ENCODE measurements at regions not wholly inside any gene's neighbourhood (a gene's known extent, or its start where the extent isn't known, plus 50 kb on each side); places are given as distances from the start of the nearest gene placed in this dataset.

DNA sequence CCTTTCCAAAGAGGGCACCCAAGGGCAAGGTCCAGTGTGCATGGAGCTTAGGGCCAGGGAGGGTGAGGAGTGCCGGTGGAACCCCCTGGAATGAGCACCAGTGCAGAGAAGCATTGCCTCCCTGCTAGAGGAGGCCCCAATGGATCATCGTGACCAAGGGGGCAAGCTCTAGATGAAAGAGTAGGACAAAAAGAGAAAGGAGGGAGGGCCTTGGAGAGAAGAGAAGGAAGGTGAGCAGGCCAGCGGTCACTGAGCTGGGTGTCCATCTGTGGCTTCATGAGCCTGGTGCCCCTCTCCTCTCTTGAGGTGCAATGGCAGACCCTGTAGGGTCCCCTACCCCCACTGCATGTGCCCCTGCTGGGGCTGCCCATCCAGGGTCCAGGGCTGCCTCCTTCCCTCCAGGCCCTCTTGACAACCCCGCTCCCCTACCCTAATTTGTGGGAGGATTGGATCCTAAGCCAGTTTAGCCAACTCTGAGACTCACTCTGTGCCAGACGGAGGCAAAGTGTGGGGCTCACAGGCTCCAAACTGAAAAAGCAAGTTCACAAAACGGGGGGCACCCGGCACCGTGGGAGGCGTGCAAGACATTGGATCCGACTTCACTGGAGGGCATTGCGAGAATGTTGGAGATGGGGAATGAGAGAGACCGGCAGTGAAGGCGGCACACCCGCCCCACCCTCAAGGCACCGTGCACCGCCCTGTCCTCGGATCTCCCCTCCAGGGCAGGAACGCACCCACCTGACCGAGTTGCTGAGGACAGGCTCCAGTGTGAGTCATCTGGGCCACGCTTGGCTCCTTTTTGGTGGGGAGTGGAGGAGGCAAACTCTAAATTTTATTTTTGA lies 207.5 kb downstream of the KIF26A start:
- 88% methylated on average over 16 of the region's 20 CpGs for WGBS (ENCODE audit: insufficient coverage)
- peaks cover 10 to 20% (median 10%) of the 10 kb centered on the region in 3 donors for H3K27me3 Mint-ChIP-seq (ENCODE audit: low read depth in 3 of 3)

DNA sequence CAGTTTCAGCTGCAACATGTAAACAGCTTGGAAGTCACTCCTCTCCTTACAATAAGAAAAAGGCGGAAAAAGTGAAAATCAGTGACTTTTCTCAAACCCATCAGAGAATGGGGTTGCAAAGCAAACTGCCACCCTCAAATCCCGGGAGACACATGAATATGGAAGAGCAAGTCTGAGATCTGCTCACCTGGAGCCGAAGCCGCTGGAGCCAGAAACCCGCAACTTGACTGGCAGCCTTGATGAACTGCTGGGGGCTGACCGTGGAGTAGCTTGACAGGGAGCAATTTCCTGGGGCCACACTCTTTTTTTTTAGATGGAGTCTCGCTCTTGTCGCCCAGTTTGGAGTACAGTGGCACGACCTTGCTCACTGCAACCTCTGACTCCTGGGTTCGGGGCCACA lies 208.2 kb downstream of the KIF26A start:
- TF ChIP-seq, protein P1, sequence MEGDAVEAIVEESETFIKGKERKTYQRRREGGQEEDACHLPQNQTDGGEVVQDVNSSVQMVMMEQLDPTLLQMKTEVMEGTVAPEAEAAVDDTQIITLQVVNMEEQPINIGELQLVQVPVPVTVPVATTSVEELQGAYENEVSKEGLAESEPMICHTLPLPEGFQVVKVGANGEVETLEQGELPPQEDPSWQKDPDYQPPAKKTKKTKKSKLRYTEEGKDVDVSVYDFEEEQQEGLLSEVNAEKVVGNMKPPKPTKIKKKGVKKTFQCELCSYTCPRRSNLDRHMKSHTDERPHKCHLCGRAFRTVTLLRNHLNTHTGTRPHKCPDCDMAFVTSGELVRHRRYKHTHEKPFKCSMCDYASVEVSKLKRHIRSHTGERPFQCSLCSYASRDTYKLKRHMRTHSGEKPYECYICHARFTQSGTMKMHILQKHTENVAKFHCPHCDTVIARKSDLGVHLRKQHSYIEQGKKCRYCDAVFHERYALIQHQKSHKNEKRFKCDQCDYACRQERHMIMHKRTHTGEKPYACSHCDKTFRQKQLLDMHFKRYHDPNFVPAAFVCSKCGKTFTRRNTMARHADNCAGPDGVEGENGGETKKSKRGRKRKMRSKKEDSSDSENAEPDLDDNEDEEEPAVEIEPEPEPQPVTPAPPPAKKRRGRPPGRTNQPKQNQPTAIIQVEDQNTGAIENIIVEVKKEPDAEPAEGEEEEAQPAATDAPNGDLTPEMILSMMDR (IDR thresholded peaks at IDR 0.05) = no peak
- Mint-ChIP-seq H3K27me3 (ENCODE audit: low read depth in 3 of 3) (peaks cover 5 to 18% (median 10%) of the 10 kb centered on the region in 3 donors), H3K4me3 (no peak overlapping the region), H3K4me1 (no peaks in the 10 kb centered on the region), H3K36me3 (no peaks in the 10 kb centered on the region), H3K27ac (no peak overlapping the region), H3K9me3 (peaks cover 0 to 6% (median 1%) of the 10 kb centered on the region in 7 donors)
- H3K9ac ChIP-seq (ENCODE audit: insufficient read depth, low read length, poor library complexity, severe bottlenecking) = no peak overlapping the region
- H3K79me2 ChIP-seq (ENCODE audit: insufficient read depth, low read length) = no peaks in the 10 kb centered on the region
- H4K20me1 ChIP-seq (ENCODE audit: insufficient read depth, low read length) = no peaks in the 10 kb centered on the region
- H3K4me3 ChIP-seq (replicated peaks in 1 of 3; ENCODE audit: low read depth in 2 of 3, low read length in 3 of 3) = no peak overlapping the region
- no peaks in the 10 kb centered on the region for H3K27me3 ChIP-seq (ENCODE audit: control insufficient read depth in 2 of 2, insufficient read depth in 2 of 2, low read length in 2 of 2)
- 85% methylated on average over 8 of the region's 10 CpGs for WGBS (ENCODE audit: insufficient coverage)
- no peak overlapping the region for H3K27ac ChIP-seq (ENCODE audit: low read depth in 1 of 2, low read length in 2 of 2)
- no peak overlapping the region for H2AFZ ChIP-seq (ENCODE audit: insufficient read depth, low read depth, low read length, poor library complexity, severe bottlenecking)
- H3K4me2 ChIP-seq (replicated peaks; ENCODE audit: extremely low read depth, low read length, poor library complexity, severe bottlenecking) = no peak overlapping the region
- intact Hi-C loops (cut with micrococcal nuclease) = no loop called here
- H3K9me3 ChIP-seq (replicated peaks in 1 of 2; ENCODE audit: control insufficient read depth in 1 of 2, insufficient read depth in 1 of 2, low read length in 2 of 2) = no peaks in the 10 kb centered on the region
- no peak for DNase-seq
- H3K4me1 ChIP-seq (ENCODE audit: control insufficient read depth in 1 of 2, insufficient read depth in 2 of 2, low read length in 2 of 2) = no peaks in the 10 kb centered on the region
- no peaks in the 10 kb centered on the region for H3K36me3 ChIP-seq (replicated peaks in 1 of 2; ENCODE audit: control insufficient read depth in 1 of 2, insufficient read depth in 2 of 2, low read length in 2 of 2)

More for the DNA sequence above, 207.5 kb downstream of the KIF26A start:
- Mint-ChIP-seq H3K4me3 (no peak overlapping the region), H3K36me3 (no peaks in the 10 kb centered on the region), H3K9me3 (peaks cover 0 to 7% (median 0%) of the 10 kb centered on the region in 7 donors), H3K4me1 (no peaks in the 10 kb centered on the region), H3K27ac (no peak overlapping the region)
- Histone ChIP-seq H3K9ac (ENCODE audit: insufficient read depth, low read length, poor library complexity, severe bottlenecking) (no peak overlapping the region), H3K4me3 (replicated peaks in 1 of 3; ENCODE audit: low read depth in 2 of 3, low read length in 3 of 3) (no peak overlapping the region), H3K27me3 (ENCODE audit: control insufficient read depth in 2 of 2, insufficient read depth in 2 of 2, low read length in 2 of 2) (no peaks in the 10 kb centered on the region), H4K20me1 (ENCODE audit: insufficient read depth, low read length) (no peaks in the 10 kb centered on the region), H3K4me2 (replicated peaks; ENCODE audit: extremely low read depth, low read length, poor library complexity, severe bottlenecking) (no peak overlapping the region), H3K36me3 (replicated peaks in 1 of 2; ENCODE audit: control insufficient read depth in 1 of 2, insufficient read depth in 2 of 2, low read length in 2 of 2) (no peaks in the 10 kb centered on the region), H3K27ac (ENCODE audit: low read depth in 1 of 2, low read length in 2 of 2) (no peak overlapping the region), H3K9me3 (replicated peaks in 1 of 2; ENCODE audit: control insufficient read depth in 1 of 2, insufficient read depth in 1 of 2, low read length in 2 of 2) (no peaks in the 10 kb centered on the region), H2AFZ (ENCODE audit: insufficient read depth, low read depth, low read length, poor library complexity, severe bottlenecking) (no peak overlapping the region), H3K79me2 (ENCODE audit: insufficient read depth, low read length) (no peaks in the 10 kb centered on the region), H3K4me1 (ENCODE audit: control insufficient read depth in 1 of 2, insufficient read depth in 2 of 2, low read length in 2 of 2) (no peaks in the 10 kb centered on the region)
- intact Hi-C loops (cut with micrococcal nuclease) = no loop called here
- TF ChIP-seq, protein P1 (IDR thresholded peaks at IDR 0.05) = no peak
- no peak for DNase-seq

Data from CD14-positive monocyte (primary cell).